HS-27A (cell line): ENCODE measurements at regions not wholly inside any gene's neighbourhood (a gene's known extent, or its start where the extent isn't known, plus 50 kb on each side); places are given as distances from the start of the nearest gene placed in this dataset.

Experiments
- DNase-seq: peaks from one replicate; pipeline ENCODE4 v3.0.0-alpha.2; 2012; ENCODE audit warnings: low read depth, missing footprints

GRCh38 chr6:168883410-168884049 is 370.1 kb downstream of the THBS2 start:
- no peak for DNase-seq

DNA sequence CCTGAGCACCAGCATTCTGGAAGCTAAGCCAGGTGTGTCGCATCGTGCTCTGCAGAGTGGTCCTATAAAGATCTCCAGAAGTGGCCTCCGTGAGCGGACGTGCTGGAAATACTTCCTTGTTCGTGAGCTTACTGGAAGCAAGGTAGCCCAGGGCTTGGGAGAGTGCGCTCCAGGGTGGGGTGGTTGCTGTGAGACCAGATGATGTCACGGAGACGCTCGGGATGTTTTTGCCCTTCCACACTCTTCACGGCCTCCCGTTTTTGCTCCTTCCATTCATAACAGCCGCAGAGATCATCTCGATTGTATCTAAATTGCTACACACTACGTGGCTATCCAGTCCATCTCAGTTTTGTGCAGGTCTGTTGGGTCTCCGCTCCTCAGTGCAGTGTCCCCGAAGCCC is 373.4 kb downstream of the THBS2 start:
- DNase-seq, result no peak

DNA sequence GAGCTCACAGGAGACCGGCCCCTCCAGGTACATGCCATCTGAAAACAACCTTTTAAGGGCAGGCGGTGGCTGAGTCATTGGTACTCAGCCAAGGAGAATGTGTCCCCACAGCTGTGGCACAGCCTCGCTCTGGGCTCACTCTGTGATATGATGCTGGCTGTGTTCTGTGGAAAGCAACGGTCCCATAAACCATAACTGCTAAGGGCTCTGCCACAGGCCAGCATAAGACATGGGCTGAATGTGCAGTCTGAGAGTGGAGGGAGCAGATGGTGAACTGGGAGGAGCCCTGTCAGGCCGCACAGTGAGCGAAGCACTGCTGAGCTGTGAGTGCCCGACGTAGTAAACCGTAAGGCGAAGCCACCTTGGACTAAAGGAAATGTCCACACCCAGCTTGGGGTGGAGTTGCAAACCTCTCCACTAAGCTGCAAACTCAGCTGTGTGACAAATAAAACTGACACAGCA is 375.8 kb downstream of the THBS2 start:
- DNase-seq, result no peak

DNA sequence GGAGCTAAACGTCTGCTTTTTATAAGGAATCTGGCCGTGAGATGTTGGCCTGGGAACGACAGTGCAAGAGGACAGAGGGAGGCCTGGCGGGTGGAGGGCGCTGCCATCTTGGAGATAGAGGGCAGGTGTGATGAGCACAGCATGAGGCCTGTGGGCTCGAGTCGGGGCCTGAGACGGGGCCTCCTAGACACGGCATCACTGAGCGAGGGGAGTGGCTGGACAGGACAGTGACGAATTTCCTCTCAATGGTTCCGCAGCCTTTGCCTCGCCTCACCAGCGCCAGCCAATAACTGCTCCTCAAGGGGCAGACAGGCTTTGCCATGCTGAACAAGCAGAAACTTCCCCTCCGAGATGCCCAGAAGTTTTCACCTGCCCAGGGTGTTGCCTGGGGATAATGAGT is 376.7 kb downstream of the THBS2 start:
- no peak for DNase-seq

- no peak for DNase-seq
These were observed 377.7 kb downstream of the THBS2 start for GRCh38 chr6:168875811-168876576.

DNA sequence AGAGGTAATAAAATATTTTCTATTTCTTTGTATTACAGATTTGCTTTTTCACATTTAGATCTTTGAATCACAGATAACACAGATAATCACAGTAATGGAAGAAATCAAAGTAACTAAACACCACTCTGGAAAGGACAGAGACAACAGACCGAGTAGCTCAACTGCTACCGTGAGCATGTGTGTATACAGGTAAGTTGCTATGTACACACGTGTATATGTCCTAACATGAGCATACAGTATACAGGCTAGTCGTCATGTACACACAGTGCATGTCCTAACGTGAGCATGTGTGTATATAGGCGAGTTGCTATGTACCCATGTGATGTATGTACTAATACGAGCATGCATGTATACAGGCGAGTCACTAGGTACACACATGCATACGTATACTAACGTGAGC is 379.0 kb downstream of the THBS2 start:
- no peak for DNase-seq

DNA sequence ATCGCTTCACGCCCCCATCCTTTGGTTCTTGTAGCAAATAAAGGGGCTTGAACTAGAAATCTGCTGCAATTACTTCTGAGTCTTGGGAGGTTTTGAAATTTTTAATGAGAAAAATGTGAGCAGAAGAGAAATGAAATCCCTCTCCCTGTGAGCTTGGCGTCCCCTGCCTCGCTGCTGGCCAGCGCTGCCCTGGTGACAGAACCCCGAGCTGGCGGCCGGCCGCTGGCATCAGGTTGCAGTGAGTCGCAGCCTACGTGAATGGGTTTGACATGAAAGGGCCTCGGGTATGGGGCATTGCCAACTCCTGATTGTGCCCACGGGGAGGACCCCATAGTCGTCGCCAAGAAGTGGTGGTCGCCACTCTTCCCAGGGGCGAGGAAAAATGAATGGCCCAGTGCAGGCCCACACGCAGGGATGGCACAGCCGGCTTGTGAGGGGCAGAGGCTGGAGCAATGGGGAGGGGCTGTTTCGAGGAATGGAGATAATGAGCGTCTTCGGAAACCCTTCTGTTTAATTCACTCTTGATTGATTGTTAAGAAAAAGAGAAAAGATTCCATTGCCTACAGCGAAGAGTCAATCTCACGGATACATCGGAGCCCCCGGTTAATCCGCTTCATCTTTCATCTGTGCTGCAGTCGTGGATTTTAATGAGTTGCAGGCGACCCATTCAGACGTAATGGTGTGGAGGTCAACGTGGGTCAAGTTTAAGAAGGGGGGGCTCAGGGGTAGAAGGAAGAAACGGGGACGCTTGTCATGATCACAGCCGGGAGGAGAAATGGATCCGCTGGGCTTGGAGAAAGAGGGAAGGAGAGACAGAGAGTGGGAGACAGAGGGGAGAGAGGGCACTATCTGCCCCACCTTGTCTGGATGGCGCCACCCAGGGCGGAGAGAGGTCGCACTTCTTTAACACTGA is 380.1 kb downstream of the THBS2 start:
- DNase-seq, result no peak

- DNase-seq, result no peak
These were observed 381.9 kb downstream of the THBS2 start for GRCh38 chr6:168871642-168872315.

- no peak for DNase-seq
These were observed 382.7 kb downstream of the THBS2 start for GRCh38 chr6:168870982-168871381.

DNA sequence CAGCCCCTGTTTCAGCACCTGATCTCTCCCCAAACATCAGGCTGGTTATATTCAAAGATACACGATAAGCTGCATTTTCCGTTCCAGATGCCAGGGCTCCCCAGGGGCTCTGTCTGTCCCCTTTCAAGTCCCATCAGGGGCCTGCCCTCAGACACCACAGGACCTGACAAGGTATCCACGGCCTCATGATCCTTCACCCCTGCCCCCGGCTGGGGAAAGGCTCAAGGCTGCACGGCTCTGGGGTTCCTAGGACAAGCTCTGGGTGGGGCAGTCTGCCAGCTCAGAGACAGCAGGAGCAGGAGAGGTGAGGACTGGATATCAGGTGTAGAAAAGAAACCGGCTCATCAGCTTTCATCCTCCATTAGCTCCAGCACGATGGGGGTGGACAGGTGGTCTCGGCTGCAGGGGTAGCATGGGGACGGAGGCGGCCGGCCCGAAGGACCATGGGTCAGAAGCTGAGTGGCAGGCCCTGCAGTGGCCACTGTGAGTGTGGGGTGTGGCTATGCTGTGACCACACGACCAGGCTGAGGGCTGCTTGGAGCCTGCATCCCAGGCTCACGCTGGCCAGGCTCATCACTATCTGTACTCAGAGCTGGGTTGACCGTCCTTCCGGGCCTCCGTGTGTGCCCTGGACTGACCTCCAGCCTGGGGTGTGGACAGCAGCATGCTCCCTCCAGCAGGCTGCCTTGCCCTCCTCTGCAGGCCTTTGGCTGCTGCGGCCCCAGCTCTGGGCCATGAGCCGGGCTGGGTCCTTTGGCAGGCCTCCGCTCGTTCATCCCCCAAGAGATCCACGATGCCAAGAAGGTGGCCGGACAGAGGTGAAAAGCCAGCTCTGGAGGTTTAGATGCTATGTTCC is 386.2 kb downstream of the THBS2 start:
- no peak for DNase-seq

DNA sequence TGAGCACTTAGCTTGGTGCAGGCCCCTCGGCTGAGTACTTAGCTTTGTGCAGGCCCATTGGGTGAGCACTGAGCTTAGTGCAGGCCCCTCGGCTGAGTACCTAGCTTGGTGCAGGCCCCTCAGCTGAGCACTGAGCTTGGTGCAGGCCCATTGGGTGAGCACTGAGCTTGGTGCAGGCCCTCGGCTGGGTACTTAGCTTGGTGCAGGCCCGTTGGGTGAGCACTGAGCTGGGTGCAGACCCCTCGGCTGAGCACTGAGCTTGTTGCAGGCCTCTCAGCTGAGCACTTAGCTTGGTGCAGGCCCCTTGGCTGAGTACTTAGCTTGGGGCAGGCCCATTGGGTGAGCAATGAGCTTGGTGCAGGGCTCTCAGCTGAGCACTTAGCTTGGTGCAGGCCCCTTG is 387.1 kb downstream of the THBS2 start:
- DNase-seq, result no peak

DNA sequence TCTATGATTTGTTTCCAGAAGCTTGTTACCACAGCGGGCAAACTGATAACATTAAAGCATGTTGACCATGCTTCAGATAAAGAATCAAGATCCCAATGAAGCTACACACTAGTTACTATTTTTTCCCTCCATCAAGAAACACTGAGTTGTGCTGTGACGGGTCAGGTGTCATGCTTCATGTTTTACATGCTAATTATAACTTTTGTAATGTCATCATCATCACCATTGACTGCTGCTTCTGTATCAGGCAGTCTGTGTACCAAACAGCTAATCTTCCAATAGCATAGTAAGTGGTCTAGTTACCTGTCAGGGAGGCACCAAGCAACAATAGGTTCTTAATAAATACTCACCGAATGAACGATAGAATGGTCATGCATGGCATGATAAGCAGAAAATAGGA is 388.1 kb downstream of the THBS2 start:
- DNase-seq, result no peak

DNA sequence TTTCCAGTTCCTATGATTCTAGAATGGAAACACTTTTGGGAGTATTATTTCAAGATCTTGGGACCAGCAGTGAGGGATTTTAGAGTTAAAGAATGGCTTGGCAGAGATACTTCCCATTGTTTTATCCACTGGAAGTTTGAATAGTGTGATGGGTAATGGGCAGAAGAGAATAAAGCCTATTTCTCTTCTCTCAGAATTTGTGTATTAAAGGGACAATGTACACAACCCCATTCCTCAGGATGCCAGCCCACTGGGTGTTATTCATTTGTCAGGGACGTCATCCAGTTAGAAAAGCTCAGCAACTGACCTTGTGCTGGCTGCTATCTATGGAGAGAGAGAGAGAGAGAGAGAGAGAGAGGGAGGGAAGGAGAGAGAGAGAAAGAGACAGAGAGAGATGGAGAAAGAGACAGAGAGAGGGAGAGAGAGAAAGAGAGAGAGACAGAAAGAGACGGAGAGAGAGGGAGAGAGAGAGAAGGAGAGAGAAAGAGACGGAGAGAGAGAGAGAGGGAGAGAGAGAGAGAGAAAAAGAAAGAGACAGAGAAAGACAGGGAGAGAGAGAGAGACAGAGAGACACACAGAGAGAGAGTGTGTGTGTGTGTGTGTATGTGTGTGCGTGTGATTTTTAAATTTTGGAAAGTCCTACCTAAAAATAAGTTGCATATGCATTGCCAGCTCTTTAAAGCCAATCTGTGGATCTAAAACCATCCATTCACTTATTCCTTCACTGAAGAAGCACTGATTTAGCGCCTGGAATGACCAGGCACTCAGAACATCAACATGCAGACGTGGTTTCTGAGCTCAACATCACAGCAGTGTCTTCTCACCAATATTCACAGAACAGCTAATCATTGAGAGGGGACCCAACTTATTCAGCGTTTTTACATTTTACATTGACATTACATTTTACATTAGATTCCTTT is 388.8 kb downstream of the THBS2 start:
- DNase-seq, result no peak

- no peak for DNase-seq
These were observed 390.2 kb downstream of the THBS2 start for GRCh38 chr6:168863467-168863866.

DNA sequence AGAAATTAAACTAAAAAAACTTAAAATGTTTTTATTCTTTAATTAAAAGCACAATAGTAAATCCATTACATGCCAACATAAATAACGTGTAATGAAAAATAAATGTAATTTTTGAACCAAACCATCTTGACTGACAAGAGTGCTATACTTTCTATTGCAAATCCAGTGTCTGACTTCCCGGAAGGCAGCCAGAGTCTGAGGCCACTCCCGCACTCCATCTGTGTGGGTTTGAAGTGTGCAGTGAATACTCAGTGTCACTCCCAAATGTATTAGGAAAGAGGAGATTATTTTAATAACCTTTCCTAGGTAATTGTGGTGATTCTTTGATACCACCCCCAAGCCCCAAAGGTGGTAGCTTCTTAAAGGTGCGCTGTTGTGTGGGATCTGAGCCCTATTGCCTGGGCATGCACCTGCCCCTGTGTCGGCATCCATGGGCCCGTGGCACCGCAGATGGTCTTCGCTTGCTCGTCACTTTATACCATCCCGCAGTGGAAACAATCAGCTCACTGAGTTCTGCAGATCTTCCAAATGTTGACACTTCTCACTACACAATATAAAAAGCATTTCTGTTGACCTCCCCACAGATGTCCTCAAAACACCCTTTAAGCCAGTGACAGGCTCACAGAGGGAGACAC is 391.2 kb downstream of the THBS2 start:
- DNase-seq, result no peak

DNA sequence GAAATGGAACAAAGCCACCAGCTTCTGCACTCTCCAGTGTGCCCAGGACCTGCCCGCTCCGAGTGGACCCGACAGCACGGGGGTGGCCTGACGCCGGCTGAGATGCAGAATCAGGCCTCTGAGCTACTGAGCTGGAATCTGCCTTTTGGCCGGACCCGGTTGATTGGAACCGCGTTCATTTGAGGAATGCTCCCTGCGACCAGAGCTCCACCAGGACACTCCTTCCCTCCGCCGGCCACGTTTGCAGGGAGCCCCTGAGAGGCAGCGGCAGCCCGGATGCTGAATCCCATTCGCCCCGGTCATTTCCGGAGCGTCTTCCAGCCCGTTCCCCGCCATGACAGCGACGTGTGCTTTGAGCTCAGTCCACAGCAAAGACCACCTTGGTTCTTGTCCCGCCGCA is 392.7 kb downstream of the THBS2 start:
- DNase-seq, result no peak

DNA sequence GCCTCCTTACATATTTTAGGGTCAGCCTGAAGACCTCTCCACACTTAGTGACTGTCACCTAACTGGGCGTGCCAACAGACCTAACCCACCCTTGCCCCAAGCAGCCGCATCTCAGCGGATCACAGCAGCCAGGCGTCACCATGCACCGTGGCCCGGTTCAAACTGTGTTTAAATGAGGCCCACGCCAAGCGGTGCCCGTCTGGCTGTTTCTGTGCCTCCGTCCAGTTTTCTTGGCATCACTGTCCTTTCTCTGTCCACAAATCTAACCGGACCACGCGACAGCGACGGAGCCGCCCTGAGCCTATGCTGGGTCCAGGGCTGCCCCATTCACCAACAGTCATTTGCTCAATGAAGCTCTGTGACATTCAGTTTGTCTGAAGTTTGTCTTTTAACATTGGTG is 393.3 kb downstream of the THBS2 start:
- DNase-seq, result no peak

- DNase-seq, result no peak
These were observed 394.7 kb downstream of the THBS2 start for GRCh38 chr6:168858926-168859325.

DNA sequence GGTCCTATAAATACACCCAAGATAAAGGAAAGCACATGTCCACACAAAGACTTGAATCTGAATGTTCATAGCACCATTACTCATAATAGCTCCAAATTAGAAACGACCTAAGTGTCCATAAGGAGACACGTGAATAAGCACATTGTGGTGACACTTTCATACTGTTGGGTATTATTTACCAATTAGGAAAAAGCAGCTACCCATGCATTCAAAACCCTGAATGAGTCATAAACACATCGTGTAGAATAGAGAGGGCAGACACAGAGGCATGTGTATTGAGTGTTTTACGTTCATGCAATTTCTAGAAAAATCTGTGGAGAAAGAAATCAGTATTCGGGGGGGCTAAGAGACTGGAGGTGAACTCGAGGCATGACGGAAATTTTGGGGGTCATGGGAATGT is 396.7 kb downstream of the THBS2 start:
- DNase-seq, result no peak
